Cerebellar cortex (tissue), 1 donor: ENCODE measurements at regions not wholly inside any gene's neighbourhood (a gene's known extent, or its start where the extent isn't known, plus 50 kb on each side); places are given as distances from the start of the nearest gene placed in this dataset.

Source experiments
- DNase-seq: peaks from one replicate; pipeline ENCODE4 v3.0.0-alpha.2; 2015; ENCODE audit warnings: low spot score

- DNase-seq: no peak
Measured at GRCh38 chr7:18153183-18153748, 125.6 kb upstream of the PRPS1L1 start.

- no peak for DNase-seq
Measured at GRCh38 chr7:18154726-18155125, 127.1 kb upstream of the PRPS1L1 start.

GRCh38 chr7:18157233-18157632, 129.6 kb upstream of the PRPS1L1 start:
- no peak for DNase-seq

DNA sequence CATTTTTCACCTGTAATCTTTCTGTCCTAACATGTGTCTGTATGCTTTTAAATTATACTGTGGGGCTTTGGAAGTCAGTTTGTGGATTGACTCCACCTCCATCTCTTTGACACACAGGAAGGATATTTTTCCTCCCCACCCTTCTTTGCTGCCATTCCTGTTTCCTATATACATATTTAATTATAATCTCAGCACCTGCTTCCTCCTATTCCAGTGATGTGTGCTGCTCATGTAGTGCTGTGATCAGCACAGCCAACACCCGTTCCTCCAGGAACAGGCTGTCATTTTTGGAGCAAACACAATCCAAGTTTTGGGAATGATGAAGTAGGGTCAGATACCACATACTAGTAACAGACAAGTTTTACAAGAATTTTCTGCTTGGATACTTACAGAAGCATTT, 135.0 kb upstream of the PRPS1L1 start:
- DNase-seq: no peak

GRCh38 chr7:18163091-18163490, 135.4 kb upstream of the PRPS1L1 start:
- DNase-seq: no peak

- no peak for DNase-seq
Measured at GRCh38 chr7:18165166-18165565, 137.5 kb upstream of the PRPS1L1 start.

- DNase-seq: no peak
Measured at GRCh38 chr7:18166002-18166401, 138.4 kb upstream of the PRPS1L1 start.

DNA sequence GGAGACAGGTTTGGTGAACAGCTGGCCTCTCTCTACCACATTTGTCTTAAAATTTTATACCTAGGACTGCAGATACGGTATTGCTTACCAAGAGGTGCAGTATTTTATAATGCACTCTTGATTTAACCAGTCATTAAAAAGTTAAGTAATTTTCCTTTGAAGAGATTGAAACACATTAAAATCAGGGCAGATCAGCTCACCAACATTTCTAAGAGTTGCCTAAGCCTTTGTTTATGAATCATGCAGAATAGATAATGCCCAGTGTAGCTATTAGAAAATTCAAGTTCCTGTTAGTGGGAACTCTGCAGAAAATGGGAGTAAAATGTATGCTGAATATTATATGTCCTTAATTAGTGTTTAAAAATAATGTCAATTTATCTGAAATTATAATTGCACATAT, 140.2 kb upstream of the PRPS1L1 start:
- DNase-seq: no peak

GRCh38 chr7:18174996-18175395, 147.3 kb upstream of the PRPS1L1 start:
- DNase-seq: no peak

DNA sequence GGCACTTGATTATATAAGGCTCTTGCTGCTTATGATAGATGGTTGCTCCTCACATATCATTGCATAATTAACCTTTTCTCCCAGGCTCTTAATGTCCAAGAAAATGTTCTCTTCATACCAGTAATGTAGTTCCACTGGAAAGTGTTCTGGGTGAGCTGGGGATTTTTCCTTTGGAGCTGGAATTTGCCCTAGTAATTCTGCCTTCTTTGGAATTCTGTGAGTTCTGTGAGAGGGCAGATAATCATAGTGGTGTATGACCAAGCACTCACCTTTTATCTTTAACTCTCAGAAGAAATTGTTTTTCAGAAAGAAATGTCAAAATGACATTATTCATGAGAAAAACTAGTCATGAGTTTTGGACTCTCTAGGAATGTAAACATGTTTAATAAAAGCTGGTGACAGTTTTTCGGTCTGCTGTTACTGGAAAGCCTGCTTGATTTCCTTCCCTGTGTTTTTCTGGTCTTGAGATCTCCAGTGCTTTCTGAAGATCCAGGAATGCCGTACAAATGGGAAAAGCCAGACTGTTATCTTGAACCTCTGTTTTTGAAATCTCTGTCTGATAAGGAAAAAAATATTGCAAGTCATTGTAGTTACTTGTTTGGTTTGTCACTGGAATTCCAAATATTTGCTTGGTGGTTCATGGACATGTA, 148.3 kb upstream of the PRPS1L1 start:
- DNase-seq: no peak

DNA sequence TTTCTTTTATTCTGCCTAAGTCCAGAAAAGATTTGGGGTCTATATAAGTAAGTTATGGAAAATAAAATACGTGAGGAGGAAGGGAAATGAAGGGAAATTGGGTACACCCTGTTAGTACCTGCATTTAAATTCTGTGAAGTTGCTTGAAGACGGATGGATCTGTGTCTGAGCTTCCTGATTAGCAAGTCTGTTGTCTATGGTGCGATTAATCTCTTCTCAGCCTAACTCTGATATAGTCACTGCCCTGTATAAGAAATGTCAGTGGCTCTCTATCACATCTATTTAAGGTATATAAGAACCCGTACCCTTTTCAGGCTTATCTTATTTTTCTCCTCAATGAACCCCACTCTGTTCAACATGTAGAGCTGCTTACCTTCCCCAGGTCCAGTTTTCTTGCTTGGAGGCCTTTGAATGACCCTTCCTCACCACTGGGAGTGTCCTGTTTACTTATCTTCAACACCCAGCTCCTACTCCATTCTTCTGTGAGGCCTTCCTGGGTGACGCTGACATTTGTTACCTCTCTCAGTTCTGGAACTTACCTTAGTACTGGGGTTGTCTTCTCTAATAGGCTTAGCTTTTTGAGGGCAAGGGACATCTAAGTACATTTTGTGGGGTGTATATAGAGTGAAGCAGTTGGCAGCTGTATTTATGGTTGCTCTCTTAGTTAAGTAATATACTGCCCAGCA, 149.6 kb upstream of the PRPS1L1 start:
- DNase-seq: no peak

GRCh38 chr7:18177815-18178660, 150.4 kb upstream of the PRPS1L1 start:
- DNase-seq: no peak

DNA sequence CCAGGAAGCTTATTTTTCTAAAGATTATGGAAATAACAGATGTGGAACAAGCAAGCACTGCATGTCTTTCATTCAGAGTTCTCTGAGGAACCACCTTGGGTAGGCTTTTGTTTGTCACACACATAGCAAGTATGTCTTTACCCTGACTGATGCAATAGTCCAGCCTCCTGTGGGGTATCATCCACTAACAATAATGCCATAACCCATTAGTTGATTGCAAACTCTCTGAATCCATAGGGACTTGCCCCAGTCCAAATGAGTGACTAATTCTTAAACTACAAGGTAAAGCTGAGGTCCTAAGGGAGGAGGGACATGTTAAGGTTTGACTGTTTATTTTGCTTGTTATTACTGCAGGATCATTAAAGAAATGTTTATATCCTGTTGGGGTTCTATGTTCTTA, 151.4 kb upstream of the PRPS1L1 start:
- no peak for DNase-seq

DNA sequence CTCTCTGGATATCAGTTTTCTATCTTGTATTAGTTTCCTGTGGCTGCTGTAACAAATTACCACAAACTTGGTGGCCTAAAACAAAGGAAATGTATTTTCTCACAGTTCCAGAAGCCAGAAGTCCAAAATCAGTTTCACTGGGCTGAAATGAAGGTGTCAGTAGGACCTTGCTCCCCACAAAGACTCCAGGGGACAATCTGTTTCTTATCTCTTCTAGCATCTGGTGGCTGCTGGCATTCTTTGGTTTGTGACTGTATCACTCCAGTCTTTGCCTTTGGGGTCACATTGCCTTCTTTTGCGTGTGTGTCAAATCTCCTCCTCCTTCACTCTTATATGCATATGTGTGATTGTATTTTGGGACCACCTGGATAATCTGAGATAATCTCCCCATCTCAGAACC, 153.0 kb upstream of the PRPS1L1 start:
- DNase-seq: no peak

GRCh38 chr7:18189500-18190126, 162.0 kb upstream of the PRPS1L1 start:
- DNase-seq: no peak

GRCh38 chr7:18191341-18191740, 163.7 kb upstream of the PRPS1L1 start:
- no peak for DNase-seq

DNA sequence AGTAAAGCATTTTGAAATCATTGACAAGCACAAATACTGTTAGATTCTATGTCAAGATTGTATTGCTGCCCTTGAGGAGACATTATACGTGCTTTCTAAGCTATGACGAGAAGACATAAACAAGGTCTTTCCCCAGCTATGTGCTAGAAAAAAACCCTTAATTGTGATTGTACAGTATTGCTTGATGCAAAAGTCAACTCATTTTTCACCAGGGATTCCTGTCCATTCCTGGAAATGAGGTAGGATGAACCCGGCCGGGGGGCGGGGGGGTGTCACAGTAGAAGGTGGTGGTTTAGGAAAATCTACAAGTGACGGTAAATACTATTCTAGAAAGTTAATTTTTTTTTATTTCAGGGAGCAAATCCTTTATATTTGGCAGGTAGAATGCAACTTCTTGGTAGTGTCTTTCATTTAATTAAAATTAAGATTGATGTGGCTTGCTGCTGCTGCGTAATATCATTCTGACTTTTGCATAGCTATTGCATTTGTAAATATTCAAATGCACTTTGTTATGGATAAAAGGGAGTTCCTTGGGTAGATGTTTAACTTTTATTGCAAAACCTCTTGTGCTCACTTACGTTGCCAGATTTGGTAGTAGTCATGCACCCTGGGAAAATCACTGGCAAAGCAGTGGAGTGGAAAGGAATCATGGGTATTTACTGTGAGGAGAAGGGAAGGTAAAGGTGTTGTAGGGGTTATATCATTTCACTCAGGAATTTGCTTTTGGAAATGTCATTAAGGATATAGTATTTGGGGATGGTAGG, 164.4 kb upstream of the PRPS1L1 start:
- DNase-seq: no peak

GRCh38 chr7:18194616-18195015, 167.0 kb upstream of the PRPS1L1 start:
- DNase-seq: no peak

DNA sequence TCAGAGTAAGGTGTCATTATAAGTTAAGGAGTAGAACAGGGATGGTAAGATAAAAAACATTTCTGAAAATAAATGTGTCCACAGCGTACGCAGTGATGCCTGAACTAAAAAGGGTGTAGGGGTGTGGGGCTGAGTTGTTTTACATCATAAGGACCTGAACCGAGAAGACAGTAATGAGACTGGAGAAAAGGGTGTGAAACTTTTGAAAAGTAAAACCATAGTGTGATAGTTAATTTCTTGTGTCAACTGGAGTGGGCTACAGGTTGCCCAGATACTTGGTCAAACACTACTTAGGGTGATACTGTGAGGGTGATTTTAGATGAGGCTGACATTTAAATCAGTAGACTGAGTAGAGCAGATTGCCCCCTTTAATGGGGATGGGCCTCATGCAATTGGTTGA, 169.0 kb upstream of the PRPS1L1 start:
- DNase-seq: no peak

DNA sequence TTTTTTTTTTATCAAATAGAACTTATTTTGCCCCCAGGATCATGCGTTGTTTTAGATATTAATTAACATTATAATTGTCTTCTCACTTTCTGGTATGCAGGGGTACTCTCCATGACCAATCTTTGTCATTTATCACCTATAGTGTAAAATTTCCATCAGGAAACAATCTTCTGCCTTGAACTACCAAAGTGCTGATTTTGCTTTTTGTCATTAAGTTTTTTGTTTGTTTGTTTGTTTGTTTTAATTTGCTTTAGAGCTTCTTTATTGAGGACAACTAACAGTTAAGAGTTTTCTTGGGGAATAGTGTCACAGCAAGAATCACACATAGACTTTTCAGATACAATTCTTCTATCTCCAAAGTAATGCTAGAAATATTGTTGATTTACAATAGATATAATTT, 171.2 kb upstream of the PRPS1L1 start:
- DNase-seq: no peak

DNA sequence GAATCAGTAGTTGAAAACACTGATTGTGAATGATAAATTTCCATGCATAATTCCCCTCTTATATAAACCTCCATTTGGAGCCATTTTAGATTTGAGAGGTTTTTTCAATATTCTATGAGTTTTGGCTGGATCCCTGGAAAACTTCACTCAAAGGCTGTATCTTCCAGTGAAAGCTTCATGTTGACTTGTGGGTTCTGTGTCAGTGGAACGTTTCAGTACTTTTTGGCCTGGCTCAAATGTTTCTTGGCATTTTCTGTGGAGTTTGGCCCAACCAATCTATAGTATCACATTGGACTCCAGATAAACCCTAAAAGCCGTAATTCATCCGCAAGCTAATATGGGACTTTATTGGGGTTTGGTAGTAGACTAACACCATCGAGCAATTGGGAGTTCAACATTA, 172.6 kb upstream of the PRPS1L1 start:
- no peak for DNase-seq

GRCh38 chr7:18200855-18201254, 173.2 kb upstream of the PRPS1L1 start:
- no peak for DNase-seq
